Effector CD8-positive, alpha-beta T cell (primary cell): ENCODE measurements at regions not wholly inside any gene's neighbourhood (a gene's known extent, or its start where the extent isn't known, plus 50 kb on each side); places are given as distances from the start of the nearest gene placed in this dataset.

ENCODE experiments used
- DNase-seq: peaks from one replicate; lab custom pipeline; 2025; lab: John Stamatoyannopoulos, UW

DNA sequence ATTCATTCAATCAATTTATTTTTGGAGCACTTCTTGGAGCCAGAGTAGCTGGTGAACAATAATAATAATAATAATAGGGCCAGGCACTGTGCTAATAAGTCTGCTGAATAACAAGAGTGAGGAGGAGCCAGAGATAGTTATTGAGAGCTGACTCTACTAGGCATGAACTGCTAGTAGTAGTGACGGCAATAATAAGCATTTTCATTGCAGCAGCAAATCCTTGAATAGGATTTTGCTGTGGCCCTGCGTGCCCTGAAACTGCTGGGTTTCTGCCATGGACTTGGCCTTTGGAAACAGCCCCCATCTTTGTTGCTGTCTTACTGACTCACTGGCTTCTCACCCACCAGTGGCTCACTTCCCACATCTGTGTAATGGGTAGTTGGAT, 545.9 kb downstream of the MIAT start:
- DNase-seq = no peak

DNA sequence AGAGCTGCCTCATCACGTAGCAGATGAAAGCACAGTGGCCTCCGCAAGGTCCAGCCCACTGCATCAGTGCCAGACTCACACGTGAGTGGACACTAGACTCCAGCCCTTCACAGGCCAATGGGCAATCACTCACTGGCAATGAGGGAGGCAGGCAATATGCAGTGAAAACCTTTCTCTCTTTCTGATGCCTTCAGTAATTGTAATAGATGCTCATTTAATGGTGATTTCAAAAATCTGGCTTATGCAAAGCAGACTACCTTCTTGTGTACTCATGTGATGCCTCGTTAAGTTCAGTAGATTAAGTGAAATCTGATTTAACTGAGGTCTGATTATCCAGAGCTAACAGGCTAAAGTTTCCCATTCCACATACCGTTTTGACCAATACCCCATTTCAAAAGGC, 546.9 kb downstream of the MIAT start:
- DNase-seq = no peak

DNA sequence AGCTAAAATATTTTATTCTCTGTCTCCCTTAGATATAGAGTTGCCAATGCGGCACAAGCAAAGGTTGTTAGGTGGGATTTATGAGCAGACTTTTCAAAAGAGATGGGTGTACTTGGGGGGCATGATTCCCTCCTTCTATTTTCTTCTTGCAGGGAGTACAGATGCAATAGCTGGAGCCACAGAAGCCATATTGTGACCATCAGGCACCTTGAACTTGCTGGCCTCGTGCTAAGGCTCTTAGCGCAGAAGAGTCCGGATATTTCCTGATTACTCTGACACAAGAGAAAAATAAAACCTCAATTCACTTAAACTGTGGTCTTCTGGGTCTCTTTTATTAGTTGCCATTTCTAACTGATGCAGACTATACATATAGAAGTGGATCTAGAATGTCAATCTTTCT, 547.4 kb downstream of the MIAT start:
- DNase-seq = no peak

DNA sequence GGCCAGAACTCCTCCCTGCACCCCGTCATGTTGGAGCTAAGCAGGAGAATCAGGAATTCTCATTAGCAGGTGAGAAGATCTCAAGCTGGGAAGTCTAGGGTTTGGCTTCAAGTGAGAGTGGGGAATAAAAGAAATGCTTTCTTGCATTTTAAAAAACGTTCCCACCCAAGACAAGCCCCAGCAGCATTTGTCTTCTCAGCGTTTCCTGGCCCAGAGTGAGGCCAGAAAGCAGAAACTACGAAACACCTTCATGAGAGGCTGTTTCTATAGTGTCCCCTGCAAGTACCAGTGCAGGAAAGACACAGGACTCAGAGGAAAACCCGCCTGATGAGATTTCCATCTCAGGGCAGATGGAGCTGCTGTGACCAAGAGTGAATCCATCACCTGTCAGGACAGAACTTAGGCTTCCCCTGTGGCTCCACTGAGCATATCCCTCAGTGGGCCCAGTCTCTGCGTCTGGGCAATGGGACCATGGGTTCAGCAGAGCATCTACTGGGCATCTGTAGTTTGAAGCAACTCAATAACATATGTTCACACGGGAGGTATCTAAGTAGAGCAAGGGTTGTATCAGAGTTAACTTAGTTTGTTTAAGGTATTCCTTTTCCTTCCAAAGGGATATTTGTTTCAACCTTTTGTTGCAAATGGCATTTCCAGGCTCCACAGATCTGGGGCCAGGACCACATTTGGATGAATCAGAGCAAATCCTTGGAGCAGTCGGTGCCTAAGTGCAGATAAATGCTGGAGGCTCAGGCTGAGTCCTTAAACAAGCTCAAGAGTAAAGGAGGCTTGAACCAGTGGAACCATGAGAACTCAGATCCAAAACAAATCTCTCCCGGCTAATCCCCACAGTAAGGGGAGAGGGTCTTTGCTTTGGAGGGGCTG, 548.3 kb downstream of the MIAT start:
- no peak for DNase-seq

DNA sequence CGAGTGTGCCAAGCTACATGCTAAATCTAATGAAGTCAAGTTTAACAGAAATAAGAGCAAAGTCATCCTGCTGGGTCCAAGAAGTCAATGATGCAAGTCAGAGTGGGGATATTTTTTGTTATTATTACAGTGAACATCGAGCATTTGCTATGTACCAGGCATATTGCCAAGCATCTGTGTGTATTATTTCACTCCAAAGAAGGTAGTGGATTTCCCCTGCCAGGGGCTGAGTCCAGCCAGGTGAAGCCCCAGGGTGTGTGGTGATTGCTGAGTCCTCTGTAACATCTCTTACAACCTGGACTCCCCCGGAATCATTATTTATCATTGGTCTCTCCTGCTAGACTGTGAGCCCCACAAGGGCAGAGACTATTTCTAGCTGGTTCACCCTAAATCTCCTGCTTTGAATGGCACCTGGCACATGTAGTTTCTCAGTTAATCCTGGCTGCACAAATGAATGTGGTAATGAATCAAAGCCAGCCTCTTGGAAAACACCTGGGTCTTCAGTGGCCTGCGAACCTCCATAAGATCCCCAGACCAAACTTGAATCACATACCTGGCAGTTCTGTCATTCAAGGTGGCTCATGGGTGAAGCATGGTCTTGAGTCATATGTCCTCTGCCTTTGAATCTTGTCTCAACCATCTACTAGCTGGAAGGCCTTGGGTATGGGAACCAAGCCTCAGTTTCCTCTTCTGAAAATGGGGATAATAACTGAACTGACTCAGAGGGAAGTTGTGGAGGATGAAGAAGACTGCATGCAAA, 549.2 kb downstream of the MIAT start:
- DNase-seq = no peak

GRCh38 chr22:27207266-27207665, 549.9 kb downstream of the MIAT start:
- DNase-seq = no peak

- no peak for DNase-seq
These were observed 550.5 kb downstream of the MIAT start for GRCh38 chr22:27207907-27208306.

DNA sequence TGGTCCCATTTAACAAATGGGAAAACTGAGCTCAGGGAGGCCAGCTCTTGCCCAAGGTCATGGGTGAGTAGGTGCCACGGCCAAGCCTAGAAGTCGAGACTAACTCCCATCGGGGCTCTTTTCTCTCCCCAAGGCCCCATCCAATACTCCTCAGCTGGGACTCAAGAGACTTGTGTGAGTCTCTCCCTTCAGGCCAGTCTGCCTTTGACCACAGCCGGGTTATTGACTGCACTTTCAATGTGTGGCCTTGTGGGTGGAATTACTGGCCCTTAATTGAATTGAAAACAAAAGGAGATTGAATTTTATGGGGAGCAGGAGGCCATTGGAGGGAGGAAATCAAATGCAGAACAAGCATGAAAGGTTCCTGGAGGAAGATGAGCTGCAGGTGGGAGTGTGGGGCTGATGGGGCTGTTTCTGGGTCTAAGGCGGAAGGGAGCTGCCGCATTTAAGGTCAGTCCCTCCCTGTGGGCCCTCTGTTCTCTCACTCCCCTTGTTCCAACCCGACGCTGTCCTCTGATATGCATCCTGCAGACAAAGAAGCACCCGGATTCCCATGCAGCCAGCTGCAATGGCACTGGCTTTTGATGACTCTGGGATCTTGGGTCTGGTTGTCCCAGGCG, 552.8 kb downstream of the MIAT start:
- no peak for DNase-seq

- DNase-seq = no peak
These were observed 554.7 kb downstream of the MIAT start for GRCh38 chr22:27212102-27212501.

- no peak for DNase-seq
These were observed 555.3 kb downstream of the MIAT start for GRCh38 chr22:27212617-27213177.

DNA sequence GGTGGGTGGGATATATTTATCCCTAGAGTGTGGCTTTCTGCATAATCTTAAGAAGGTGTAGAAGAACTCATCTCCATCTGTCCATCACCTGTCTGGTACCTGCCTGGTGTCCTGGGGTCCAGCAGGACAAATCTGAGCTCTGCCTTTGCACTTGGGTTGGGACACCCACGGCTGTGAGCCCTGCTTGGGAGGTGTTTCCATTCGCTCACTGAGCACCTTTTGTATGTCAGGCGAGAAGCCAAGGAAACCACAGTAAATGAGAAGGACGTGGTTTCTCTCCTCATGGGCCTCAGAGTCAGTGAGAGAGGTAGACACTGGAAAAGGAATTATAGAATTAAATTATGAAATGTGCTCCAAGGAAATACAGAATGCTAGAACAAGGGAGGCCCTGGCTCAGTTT, 555.9 kb downstream of the MIAT start:
- no peak for DNase-seq

DNA sequence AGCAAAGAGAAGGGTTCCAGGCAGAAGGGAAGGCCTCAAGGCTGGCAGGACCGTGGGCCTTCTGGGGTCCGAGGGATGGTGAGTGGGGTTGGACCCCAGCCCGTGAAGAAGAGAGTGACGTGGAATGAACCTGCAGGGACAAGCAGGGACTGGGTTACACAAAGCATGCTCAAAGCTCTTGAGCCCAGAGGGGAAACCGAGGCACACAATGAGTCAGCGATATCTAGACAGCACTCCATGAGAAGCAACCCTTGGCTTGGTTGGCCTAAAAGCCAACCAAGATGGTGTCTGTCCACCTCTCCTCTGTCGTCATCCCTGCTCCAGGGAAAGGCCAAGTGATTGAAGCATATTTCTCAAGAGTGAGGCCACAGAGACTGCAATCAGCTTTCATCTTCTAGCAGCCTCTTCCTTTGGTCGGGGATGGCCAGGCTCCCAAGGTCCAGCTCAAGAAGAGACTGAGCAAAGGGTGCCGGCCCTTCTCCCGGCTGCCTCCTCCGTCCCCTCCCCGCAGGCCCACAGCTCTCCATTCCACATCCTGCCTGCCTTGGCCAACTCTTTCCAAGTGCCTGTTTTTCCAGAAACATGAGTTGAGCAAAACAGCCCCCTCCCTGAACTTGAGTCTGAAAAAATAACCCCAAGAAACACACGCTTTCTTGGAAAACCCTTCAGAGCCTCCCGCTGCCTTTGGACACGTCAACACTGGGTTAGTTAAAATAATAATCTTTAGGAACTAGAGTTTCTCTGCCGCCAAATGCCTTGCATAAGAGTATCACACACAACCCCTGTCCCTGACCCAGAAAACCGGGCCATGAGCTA, 556.6 kb downstream of the MIAT start:
- DNase-seq = no peak

- no peak for DNase-seq
These were observed 557.3 kb downstream of the MIAT start for GRCh38 chr22:27214691-27215090.

- DNase-seq = no peak
These were observed 558.5 kb downstream of the MIAT start for GRCh38 chr22:27215871-27216270.

DNA sequence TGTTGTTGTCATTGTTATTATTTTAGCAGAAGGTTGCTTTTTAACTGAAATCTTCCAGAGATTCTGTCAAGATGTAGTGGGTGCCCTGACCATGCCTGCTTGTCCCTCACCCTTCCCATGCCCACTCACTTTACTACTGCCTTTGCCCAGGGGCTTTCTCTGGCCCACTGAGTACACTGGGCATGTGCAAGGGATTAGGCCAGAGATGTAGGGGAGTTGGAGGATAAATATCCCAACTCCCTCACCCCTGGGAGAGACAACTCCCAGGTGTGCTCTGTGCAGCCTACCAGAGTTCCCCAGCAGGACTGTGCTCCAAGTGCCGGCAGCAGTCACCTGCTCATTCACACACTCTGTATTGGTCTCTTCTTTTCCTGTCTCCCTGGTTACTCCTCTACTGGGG, 559.1 kb downstream of the MIAT start:
- DNase-seq = no peak

- DNase-seq = no peak
These were observed 559.8 kb downstream of the MIAT start for GRCh38 chr22:27217154-27217553.

- no peak for DNase-seq
These were observed 560.9 kb downstream of the MIAT start for GRCh38 chr22:27218012-27218920.

- no peak for DNase-seq
These were observed 561.6 kb downstream of the MIAT start for GRCh38 chr22:27219036-27219435.

DNA sequence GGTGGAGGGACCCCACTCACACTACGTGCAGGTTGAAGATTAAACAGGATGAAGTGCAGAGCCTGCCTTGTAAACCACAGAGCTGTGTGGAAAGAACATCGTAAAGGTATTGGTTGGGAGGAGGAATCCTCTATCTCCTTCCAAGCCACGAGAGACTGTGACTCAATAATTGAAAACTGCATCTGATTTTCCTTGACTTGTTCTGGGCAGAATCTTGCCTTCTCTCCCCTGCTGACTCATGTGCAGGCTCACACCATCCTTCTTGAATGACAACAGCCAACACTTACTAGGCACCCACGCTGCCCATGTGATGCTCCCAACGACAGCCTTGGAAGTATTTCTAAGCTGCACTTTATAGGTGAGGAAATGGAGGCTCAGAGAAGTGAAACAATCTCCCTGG, 563.0 kb downstream of the MIAT start:
- DNase-seq = no peak

- no peak for DNase-seq
These were observed 564.8 kb downstream of the MIAT start for GRCh38 chr22:27222178-27222577.
